OCI-LY7 (cell line): ENCODE measurements at regions not wholly inside any gene's neighbourhood (a gene's known extent, or its start where the extent isn't known, plus 50 kb on each side); places are given as distances from the start of the nearest gene placed in this dataset.

ENCODE experiments used
- CTCF ChIP-seq: fragments of 200-600 bp; sonication (generic); conservative IDR thresholded peaks from 2 replicates; pipeline ENCODE4 v1.5.1; 2014; ENCODE audit warnings: mild to moderate bottlenecking, antibody characterized with exemption, low read length, moderate library complexity, mixed read lengths
- EZH2phosphoT487 ChIP-seq: fragments of 200-600 bp; sonication (generic); IDR thresholded peaks from 2 replicates; pipeline ENCODE4 v1.6.1; 2018; ENCODE audit warnings: low read depth, borderline replicate concordance, mild to moderate bottlenecking, mixed run types, antibody characterized with exemption, low read length, moderate library complexity, mixed read lengths

DNA sequence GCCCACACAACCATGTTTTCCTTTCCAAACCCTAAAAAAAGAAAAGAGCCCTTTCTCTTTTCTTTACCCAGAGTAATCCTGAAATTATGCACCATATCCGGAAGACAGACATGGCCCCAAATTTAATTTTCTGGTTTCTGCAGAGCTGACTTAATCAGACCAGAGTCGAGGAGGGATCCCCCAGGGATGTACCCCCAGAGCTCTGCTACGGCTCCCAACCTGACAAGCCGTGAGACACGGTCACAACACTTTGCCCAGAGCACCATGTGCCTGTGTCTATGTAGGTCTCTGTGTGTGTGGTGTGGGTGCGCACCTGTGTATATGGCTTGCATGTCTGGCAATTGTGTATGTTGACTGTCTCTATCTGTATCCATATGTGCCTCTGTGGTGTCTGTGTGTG, 77.6 kb upstream of the CLMN start:
- no peak for TF ChIP-seq CTCF
- no peak for TF ChIP-seq EZH2phosphoT487
